ENCODE measurements at regions not wholly inside any gene's neighbourhood (a gene's known extent, or its start where the extent isn't known, plus 50 kb on each side); places are given as distances from the start of the nearest gene placed in this dataset.

DNA sequence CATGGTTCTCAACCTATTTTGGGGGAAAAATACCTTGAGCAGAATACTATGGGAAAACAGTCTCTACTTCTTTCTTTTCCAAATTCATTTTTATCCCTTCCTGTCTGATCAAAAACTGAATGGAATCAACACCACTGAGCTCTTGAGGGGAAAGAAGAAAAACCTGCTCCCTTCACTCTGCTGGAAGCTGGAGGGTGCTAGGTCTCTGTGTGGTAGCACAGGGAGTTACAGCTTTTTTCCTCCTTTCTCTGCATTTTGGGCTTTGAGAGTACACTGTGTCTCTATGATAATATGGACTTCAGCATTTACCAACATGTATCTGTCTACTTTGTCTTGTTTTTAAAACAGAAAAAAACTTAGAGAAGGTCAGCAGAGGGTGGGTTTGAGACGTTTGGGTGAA lies 417.2 kb upstream of the SYT1 start (continued):
- TF ChIP-seq FOSL2 (IDR thresholded peaks at IDR 0.05) (no peak), FOSL2 (CRISPR knock-in tag; IDR thresholded peaks at IDR 0.05) (no peak), MYC (IDR thresholded peaks at IDR 0.05; ENCODE audit: borderline replicate concordance, low read length) (no peak), HOXA7 (CRISPR knock-in tag; IDR thresholded peaks at IDR 0.05) (no peak)

DNA sequence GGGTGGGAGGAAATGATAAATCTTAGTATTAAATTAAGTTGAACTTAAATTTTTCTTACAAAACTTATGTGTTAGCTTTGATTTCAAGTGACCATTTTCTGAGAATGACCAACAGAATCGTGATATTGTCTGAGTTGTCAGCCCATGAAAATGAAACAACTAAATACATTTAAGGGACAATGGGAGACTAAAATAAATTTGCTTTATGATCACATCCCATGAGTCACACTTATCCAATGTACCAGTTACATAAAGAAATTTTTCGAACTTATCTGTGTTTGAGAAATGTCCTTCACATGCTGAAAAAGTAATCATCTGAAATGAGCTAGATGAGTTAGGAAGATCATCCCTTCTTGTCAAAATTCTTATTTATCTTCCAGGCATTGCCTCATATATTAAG lies 415.9 kb upstream of the SYT1 start:
- WGBS (ENCODE audit: missing lambda C conversion rate) = 10% methylated on average over 2 of the region's 2 CpGs
- Histone ChIP-seq H3K9me3 (no peaks in the 10 kb centered on the region), H3K27ac (no peak overlapping the region), H3K4me2 (no peak overlapping the region), H3K4me3 (no peak overlapping the region), H3K4me1 (no peaks in the 10 kb centered on the region)
- DNase-seq (ENCODE audit: low read depth in 1 of 2, low spot score in 1 of 2) (no peak), ATAC-seq (no peak), FAIRE-seq (no peak)
- TF ChIP-seq KDM1A (IDR thresholded peaks at IDR 0.05; ENCODE audit: low read depth) (no peak), KDM5A (IDR thresholded peaks at IDR 0.05) (no peak), NR3C1 (IDR thresholded peaks at IDR 0.05) (no peak), MAZ (IDR thresholded peaks at IDR 0.05; ENCODE audit: borderline replicate concordance, low read depth, low read length) (no peak), SMC3 (IDR thresholded peaks at IDR 0.05) (no peak), HOXA7 (CRISPR knock-in tag; IDR thresholded peaks at IDR 0.05) (no peak), ZNF302 (CRISPR knock-in tag; IDR thresholded peaks at IDR 0.05) (no peak)
- POLR2A ChIA-PET = no interaction called here
- CTCF ChIA-PET = interaction anchor here (1.7 kb wide), 1 partner anchor 22 kb away, joined by 5 read pairs; no protein-coding TSS in a partner anchor

DNA sequence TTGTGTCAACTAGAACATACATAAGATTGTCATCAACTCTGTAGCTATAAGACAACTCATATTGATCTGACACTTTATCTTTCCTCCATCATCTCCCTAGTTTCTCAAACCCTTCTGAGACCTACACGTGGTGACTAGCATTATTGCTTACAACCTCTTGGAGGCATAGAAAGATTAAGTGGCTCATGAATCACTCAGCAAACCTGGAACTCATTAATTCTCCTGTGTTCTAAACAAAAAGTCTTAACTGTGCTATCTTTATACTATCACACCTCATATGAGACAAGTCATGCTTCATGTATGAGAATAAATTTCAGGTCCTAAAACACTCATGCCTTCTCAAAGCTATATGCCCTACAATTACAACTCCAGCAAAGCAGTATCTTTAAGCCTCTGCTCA lies 408.6 kb upstream of the SYT1 start:
- Histone ChIP-seq H3K4me3 (no peak overlapping the region), H3K9me3 (no peaks in the 10 kb centered on the region), H3K27ac (no peak overlapping the region), H3K4me2 (no peak overlapping the region), H3K4me1 (no peaks in the 10 kb centered on the region)
- POLR2A ChIA-PET = no interaction called here
- CTCF ChIA-PET = no interaction called here
- ATAC-seq (no peak), DNase-seq (ENCODE audit: low read depth in 1 of 2, low spot score in 1 of 2) (no peak), FAIRE-seq (no peak)
- TF ChIP-seq, protein P1, sequence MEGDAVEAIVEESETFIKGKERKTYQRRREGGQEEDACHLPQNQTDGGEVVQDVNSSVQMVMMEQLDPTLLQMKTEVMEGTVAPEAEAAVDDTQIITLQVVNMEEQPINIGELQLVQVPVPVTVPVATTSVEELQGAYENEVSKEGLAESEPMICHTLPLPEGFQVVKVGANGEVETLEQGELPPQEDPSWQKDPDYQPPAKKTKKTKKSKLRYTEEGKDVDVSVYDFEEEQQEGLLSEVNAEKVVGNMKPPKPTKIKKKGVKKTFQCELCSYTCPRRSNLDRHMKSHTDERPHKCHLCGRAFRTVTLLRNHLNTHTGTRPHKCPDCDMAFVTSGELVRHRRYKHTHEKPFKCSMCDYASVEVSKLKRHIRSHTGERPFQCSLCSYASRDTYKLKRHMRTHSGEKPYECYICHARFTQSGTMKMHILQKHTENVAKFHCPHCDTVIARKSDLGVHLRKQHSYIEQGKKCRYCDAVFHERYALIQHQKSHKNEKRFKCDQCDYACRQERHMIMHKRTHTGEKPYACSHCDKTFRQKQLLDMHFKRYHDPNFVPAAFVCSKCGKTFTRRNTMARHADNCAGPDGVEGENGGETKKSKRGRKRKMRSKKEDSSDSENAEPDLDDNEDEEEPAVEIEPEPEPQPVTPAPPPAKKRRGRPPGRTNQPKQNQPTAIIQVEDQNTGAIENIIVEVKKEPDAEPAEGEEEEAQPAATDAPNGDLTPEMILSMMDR (IDR thresholded peaks at IDR 0.05) = no peak
- TF ChIP-seq POLR2AphosphoS2 (conservative IDR thresholded peaks at IDR 0.05; ENCODE audit: low read length) (no peak), EP300 (IDR thresholded peaks at IDR 0.05) (no peak), PBX3 (IDR thresholded peaks at IDR 0.05) (no peak), ZFP36 (IDR thresholded peaks at IDR 0.05; ENCODE audit: borderline replicate concordance, partially characterized antibody) (no peak), KDM1A (IDR thresholded peaks at IDR 0.05; ENCODE audit: low read depth) (no peak), NFE2L2 (conservative IDR thresholded peaks at IDR 0.05; ENCODE audit: low read length) (no peak), RCOR1 (IDR thresholded peaks at IDR 0.05; ENCODE audit: low read depth, low read length) (no peak), ZC3H11A (IDR thresholded peaks at IDR 0.05) (no peak), HOXA7 (CRISPR knock-in tag; IDR thresholded peaks at IDR 0.05) (no peak)
- TF ChIP-seq, protein P2, sequence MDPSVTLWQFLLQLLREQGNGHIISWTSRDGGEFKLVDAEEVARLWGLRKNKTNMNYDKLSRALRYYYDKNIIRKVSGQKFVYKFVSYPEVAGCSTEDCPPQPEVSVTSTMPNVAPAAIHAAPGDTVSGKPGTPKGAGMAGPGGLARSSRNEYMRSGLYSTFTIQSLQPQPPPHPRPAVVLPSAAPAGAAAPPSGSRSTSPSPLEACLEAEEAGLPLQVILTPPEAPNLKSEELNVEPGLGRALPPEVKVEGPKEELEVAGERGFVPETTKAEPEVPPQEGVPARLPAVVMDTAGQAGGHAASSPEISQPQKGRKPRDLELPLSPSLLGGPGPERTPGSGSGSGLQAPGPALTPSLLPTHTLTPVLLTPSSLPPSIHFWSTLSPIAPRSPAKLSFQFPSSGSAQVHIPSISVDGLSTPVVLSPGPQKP (IDR thresholded peaks at IDR 0.05; ENCODE audit: low read depth, low read length) = no peak
- 5% methylated on average over 1 of the region's 1 CpG for WGBS (ENCODE audit: missing lambda C conversion rate)

GRCh38 chr12:78457938-78458337 lies 406.6 kb upstream of the SYT1 start:
- 80% methylated on average over 1 of the region's 1 CpG for WGBS (ENCODE audit: missing lambda C conversion rate)
- no peaks in the 10 kb centered on the region for H3K4me1 ChIP-seq
- no peak for TF ChIP-seq HEYL (CRISPR knock-in tag; IDR thresholded peaks at IDR 0.05)
- no peak for TF ChIP-seq FOSB (CRISPR knock-in tag; IDR thresholded peaks at IDR 0.05)
- no peak for TF ChIP-seq POLR2A (IDR thresholded peaks at IDR 0.05; ENCODE audit: low read length)
- TF ChIP-seq MYC (IDR thresholded peaks at IDR 0.05; ENCODE audit: borderline replicate concordance, low read length) = no peak
- no peak for TF ChIP-seq ZFP36 (IDR thresholded peaks at IDR 0.05; ENCODE audit: borderline replicate concordance, partially characterized antibody)
- TF ChIP-seq MAFK (IDR thresholded peaks at IDR 0.05; ENCODE audit: partially characterized antibody) = no peak
- FAIRE-seq = no peak
- no peaks in the 10 kb centered on the region for H3K9me3 ChIP-seq
- DNase-seq (ENCODE audit: low read depth in 1 of 2, low spot score in 1 of 2) = no peak
- ChIA-PET POLR2A (no interaction called here), CTCF (interaction anchor here (0.7 to 2.2 kb wide), 3 partner anchors 13 to 32 kb away, joined by 3 to 11 read pairs (median 3); no protein-coding TSS in a partner anchor)
- H3K4me2 ChIP-seq = no peak overlapping the region
- ATAC-seq = no peak
- no peak overlapping the region for H3K27ac ChIP-seq
- no peak overlapping the region for H3K4me3 ChIP-seq
